ENCODE measurements at regions not wholly inside any gene's neighbourhood (a gene's known extent, or its start where the extent isn't known, plus 50 kb on each side); places are given as distances from the start of the nearest gene placed in this dataset.

- DNase-seq, result no peak
Measured at GRCh38 chr1:112319371-112320040, 76.5 kb upstream of the CTTNBP2NL start.

- DNase-seq, result no peak
Measured at GRCh38 chr1:112320058-112320457, 76.0 kb upstream of the CTTNBP2NL start.

- DNase-seq, result no peak
Measured at GRCh38 chr1:112322018-112322417, 74.0 kb upstream of the CTTNBP2NL start.

- no peak for DNase-seq
Measured at GRCh38 chr1:112322983-112323678, 72.9 kb upstream of the CTTNBP2NL start.

- DNase-seq, result no peak
Measured at GRCh38 chr1:112325504-112325903, 70.5 kb upstream of the CTTNBP2NL start.

- no peak for DNase-seq
Measured at GRCh38 chr1:112328600-112328999, 67.4 kb upstream of the CTTNBP2NL start.

DNA sequence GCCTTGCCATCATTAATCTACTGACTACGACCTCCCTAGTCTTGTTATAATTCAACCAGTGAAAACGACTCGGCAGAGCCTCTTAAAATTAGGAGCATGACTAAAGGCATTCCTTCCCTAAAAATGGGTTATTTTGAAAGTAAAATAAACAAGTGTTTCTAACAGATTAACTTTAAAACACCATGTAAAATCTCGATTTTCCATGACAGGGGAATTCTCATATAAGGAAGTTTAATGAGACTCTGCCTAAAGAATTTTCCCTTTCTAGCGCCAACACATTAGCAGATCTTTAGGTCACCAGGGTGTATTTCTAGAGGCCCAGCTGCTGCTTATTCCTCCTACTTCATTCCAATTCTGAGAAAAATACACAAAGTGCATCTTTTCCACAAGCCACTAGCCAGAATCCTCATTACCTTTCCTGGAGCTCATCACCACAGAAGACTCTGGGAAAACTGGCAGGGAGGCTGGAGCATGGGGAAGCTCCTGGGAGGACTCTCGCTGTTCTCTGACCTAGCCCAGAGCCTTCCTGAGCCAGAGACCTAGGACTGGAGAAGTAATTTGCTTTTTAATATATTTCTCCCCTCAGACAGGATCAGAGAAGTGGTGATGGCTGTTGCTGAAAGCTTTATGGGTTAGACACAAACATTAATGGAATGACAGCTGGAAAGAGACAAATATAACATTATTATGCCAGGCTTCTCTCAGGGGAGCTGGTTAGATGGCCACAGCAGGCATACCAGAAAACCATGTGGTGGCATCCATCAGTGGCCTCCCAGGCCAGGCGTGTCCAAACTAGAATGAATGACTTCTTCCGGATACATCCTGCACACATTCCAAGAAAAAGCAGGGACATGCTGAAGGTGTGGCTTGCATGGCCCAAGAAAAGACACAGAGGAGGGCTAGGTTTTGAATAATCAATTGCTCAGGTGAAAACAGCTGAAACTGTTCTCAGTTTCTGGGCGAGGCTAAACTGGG is 63.6 kb upstream of the CTTNBP2NL start:
- DNase-seq, result no peak

DNA sequence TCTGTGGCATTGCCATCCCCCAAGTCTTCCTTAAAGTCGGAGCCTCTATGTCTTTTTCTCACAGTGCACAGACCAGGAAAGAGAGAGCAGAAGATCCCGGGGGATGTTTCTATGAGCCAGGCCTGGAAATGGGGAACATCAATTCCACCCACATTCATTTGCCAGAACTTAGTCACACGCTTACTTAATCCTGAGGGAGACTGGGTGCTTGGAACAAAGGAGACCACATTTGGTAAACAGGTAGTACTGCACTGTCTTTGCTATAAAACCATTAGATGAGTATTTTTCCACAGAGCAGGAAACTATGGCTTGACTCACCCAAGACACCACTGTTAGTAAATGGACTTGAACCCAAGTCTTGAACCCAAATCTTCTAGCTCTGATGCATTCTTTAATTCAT is 60.7 kb upstream of the CTTNBP2NL start:
- no peak for DNase-seq

GRCh38 chr1:112337028-112337531 is 58.9 kb upstream of the CTTNBP2NL start:
- DNase-seq, result no peak

GRCh38 chr1:112341986-112342385 is 54.0 kb upstream of the CTTNBP2NL start:
- no peak for DNase-seq

DNA sequence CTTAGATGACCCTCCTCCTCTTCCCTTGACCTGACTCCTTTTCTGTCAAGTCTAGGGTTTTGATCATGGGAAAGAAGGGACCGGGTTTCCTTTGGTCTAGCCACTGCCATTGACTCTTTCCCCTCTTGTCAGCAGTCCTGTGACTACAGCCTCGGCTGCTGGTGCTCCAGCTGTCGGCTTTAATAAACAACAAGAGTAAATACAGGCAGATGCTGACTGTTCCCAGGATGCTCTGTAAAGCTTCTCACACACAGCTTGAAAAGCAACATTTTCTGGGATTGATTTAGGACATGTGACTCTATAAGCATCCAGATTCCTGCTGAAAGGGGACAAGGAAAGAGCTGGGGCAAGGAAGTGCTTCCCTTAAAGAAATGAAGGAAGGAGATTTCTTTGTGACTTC is 53.5 kb upstream of the CTTNBP2NL start:
- no peak for DNase-seq

- no peak for DNase-seq
Measured at GRCh38 chr1:112344754-112345423, 51.1 kb upstream of the CTTNBP2NL start.

Data from fibroblast of skin of right quadriceps (primary cell).